ENCODE measurements at regions not wholly inside any gene's neighbourhood (a gene's known extent, or its start where the extent isn't known, plus 50 kb on each side); places are given as distances from the start of the nearest gene placed in this dataset.

DNA sequence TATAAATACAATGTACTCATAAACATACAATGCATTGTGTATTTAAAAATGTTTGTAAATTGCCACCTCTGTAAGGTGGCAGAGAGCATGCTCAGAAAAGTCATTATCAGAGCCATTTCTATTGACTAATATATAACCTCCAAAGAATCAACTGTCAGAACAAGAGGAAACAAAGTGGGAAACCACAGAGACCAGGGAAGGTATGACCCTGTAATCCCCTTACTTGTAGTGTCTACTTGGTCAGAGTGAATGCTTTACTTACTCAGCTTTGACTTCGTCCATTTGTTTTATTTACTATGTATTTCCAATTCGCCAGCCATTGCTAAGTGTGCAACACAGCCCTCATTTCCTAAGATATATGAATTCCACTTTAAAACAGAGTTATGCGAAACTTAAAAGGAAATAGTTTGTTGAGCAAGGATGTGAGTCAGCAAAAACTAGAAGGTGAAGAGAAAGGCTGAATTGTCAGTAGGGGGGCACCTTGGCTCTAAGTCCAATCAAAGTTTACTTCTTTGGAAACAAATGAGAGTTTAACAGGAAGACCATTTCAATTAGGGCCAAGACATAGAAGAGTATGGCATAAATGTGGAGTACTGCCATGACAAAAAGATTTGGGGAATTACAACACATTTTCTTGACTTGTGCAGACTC, 671.7 kb upstream of the PTBP2 start:
- H3K9me3 Mint-ChIP-seq (ENCODE audit: low read depth, unreplicated experiment), result peaks cover 2% of the 10 kb centered on the region
- no peaks in the 10 kb centered on the region for H3K4me1 Mint-ChIP-seq (ENCODE audit: low read depth, unreplicated experiment)
- no peaks in the 10 kb centered on the region for H3K27me3 Mint-ChIP-seq (ENCODE audit: unreplicated experiment)
- TF ChIP-seq, protein P1, sequence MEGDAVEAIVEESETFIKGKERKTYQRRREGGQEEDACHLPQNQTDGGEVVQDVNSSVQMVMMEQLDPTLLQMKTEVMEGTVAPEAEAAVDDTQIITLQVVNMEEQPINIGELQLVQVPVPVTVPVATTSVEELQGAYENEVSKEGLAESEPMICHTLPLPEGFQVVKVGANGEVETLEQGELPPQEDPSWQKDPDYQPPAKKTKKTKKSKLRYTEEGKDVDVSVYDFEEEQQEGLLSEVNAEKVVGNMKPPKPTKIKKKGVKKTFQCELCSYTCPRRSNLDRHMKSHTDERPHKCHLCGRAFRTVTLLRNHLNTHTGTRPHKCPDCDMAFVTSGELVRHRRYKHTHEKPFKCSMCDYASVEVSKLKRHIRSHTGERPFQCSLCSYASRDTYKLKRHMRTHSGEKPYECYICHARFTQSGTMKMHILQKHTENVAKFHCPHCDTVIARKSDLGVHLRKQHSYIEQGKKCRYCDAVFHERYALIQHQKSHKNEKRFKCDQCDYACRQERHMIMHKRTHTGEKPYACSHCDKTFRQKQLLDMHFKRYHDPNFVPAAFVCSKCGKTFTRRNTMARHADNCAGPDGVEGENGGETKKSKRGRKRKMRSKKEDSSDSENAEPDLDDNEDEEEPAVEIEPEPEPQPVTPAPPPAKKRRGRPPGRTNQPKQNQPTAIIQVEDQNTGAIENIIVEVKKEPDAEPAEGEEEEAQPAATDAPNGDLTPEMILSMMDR (IDR thresholded peaks at IDR 0.05; ENCODE audit: unreplicated experiment), result no peak
- no peak for DNase-seq
- intact Hi-C loops (cut with micrococcal nuclease; ENCODE audit: unreplicated experiment), result no loop called here
- BruUV-seq (replicated peaks), result no TSS peak
- no peak overlapping the region for H3K27ac Mint-ChIP-seq (ENCODE audit: unreplicated experiment)
- H3K36me3 Mint-ChIP-seq (ENCODE audit: insufficient read depth, unreplicated experiment), result no peaks in the 10 kb centered on the region
- no peak overlapping the region for H3K4me3 Mint-ChIP-seq (ENCODE audit: low read depth, unreplicated experiment)
- CTCF ChIA-PET, result no interaction called here

DNA sequence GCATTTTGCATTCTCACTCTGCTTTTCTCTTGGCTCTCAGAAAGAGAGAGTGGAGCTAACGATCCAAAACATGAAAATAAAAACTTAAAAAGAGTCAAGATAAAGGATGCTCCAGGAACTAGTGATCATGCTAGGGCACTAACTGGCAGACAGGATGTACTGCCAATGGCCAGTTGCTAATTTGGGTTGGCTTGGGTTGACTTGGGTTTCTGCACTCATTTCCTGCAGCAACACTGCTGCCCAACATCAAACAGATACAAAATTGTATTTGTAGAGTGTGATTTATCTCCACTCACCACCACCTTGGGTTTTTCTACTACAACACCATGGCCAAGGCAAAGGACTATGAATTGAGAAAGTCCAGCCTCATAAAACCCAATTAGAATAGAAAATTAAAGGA, 662.3 kb upstream of the PTBP2 start:
- DNase-seq, result no peak
- CTCF ChIA-PET, result no interaction called here
- no peak overlapping the region for H3K27ac Mint-ChIP-seq (ENCODE audit: unreplicated experiment)
- TF ChIP-seq, protein P1 (IDR thresholded peaks at IDR 0.05; ENCODE audit: unreplicated experiment), result no peak
- no peaks in the 10 kb centered on the region for H3K4me1 Mint-ChIP-seq (ENCODE audit: low read depth, unreplicated experiment)
- intact Hi-C loops (cut with micrococcal nuclease; ENCODE audit: unreplicated experiment), result no loop called here
- BruUV-seq (replicated peaks), result no TSS peak
- peaks cover 10% of the 10 kb centered on the region for H3K9me3 Mint-ChIP-seq (ENCODE audit: low read depth, unreplicated experiment)
- no peaks in the 10 kb centered on the region for H3K27me3 Mint-ChIP-seq (ENCODE audit: unreplicated experiment)
- no peaks in the 10 kb centered on the region for H3K36me3 Mint-ChIP-seq (ENCODE audit: insufficient read depth, unreplicated experiment)
- H3K4me3 Mint-ChIP-seq (ENCODE audit: low read depth, unreplicated experiment), result no peak overlapping the region

DNA sequence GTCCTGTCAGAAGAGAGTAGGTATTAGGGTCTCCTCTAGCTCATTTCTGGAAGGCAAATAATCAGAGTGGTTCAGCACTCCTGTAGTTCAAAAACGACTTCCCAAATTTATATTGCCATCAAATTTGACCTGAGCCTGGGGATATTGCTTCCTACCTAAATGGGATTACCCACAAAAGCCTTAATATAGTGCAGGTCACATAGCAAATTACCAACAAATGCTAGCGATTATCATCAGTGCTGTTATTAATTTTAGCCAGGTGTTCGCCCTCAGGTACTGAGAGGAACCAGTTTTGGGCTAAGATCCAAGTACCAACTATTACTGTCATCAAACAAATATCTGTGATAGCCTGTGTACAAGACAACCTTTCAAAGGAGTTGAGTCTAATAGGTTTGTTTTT, 661.8 kb upstream of the PTBP2 start:
- TF ChIP-seq, protein P1 (IDR thresholded peaks at IDR 0.05; ENCODE audit: unreplicated experiment), result no peak
- no peak for DNase-seq
- H3K36me3 Mint-ChIP-seq (ENCODE audit: insufficient read depth, unreplicated experiment), result no peaks in the 10 kb centered on the region
- H3K27me3 Mint-ChIP-seq (ENCODE audit: unreplicated experiment), result no peaks in the 10 kb centered on the region
- no TSS peak for BruUV-seq (replicated peaks)
- H3K4me3 Mint-ChIP-seq (ENCODE audit: low read depth, unreplicated experiment), result no peak overlapping the region
- peaks cover 10% of the 10 kb centered on the region for H3K9me3 Mint-ChIP-seq (ENCODE audit: low read depth, unreplicated experiment)
- intact Hi-C loops (cut with micrococcal nuclease; ENCODE audit: unreplicated experiment), result no loop called here
- H3K27ac Mint-ChIP-seq (ENCODE audit: unreplicated experiment), result no peak overlapping the region
- H3K4me1 Mint-ChIP-seq (ENCODE audit: low read depth, unreplicated experiment), result no peaks in the 10 kb centered on the region
- CTCF ChIA-PET, result no interaction called here

DNA sequence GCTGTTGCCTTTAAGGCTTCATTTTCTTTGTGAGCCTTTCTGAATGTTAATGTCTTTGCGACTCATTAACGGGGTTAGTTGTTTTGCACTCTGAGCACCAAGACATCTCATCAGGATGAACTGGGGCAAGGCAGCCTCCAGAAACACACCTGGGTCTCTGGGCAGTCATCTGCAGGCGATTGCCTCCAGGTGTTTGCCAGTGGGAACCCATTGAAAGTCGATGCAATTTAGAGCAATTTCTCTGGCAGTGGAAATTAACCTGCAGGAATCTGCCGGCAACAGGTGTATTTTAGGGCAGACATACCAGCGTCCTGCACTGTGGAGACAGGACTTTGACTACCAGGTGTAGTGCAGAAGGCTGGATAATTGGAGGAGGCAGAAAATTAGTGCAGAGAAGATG, 661.0 kb upstream of the PTBP2 start:
- H3K4me3 Mint-ChIP-seq (ENCODE audit: low read depth, unreplicated experiment), result no peak overlapping the region
- H3K36me3 Mint-ChIP-seq (ENCODE audit: insufficient read depth, unreplicated experiment), result no peaks in the 10 kb centered on the region
- H3K27me3 Mint-ChIP-seq (ENCODE audit: unreplicated experiment), result no peaks in the 10 kb centered on the region
- H3K4me1 Mint-ChIP-seq (ENCODE audit: low read depth, unreplicated experiment), result no peaks in the 10 kb centered on the region
- peaks cover 10% of the 10 kb centered on the region for H3K9me3 Mint-ChIP-seq (ENCODE audit: low read depth, unreplicated experiment)
- BruUV-seq (replicated peaks), result no TSS peak
- CTCF ChIA-PET, result no interaction called here
- TF ChIP-seq, protein P1 (IDR thresholded peaks at IDR 0.05; ENCODE audit: unreplicated experiment), result no peak
- no peak for DNase-seq
- H3K27ac Mint-ChIP-seq (ENCODE audit: unreplicated experiment), result no peak overlapping the region
- intact Hi-C loops (cut with micrococcal nuclease; ENCODE audit: unreplicated experiment), result no loop called here

Measured in Calu3 (cell line).